Endothelial cell of hepatic sinusoid (primary cell): ENCODE measurements at regions not wholly inside any gene's neighbourhood (a gene's known extent, or its start where the extent isn't known, plus 50 kb on each side); places are given as distances from the start of the nearest gene placed in this dataset.
"Not testable (repeated sequence)": the region's sequence is repeated elsewhere in the genome, so short reads cannot be mapped to it uniquely, and the experiment has no call there.

ENCODE experiments used
- in situ Hi-C: cut with HindIII; loops from 2 replicates; pipeline ENCODE4 v1.10.0; 2017; ENCODE audit warnings: low sequenced_read_pairs

- in situ Hi-C loops: loop anchor here (5.0 kb wide), 1 partner anchor 42 kb away; no protein-coding TSS in a partner anchor
Observed at GRCh38 chr6:4725136-4725760, 51.0 kb upstream of the CDYL start.

- in situ Hi-C loops: loop anchor here (5.0 kb wide), 1 partner anchor 43 kb away; no protein-coding TSS in a partner anchor
Observed at GRCh38 chr6:4724727-4725126, 51.5 kb upstream of the CDYL start.

- in situ Hi-C loops: no loop called here
Observed at GRCh38 chr6:4723383-4723782, 52.8 kb upstream of the CDYL start.

- in situ Hi-C loops: not testable (repeated sequence)
Observed at GRCh38 chr6:4721368-4721767, 54.8 kb upstream of the CDYL start.

- in situ Hi-C loops: no loop called here
Observed at GRCh38 chr6:4719491-4719890, 56.7 kb upstream of the CDYL start.

- in situ Hi-C loops: no loop called here
Observed at GRCh38 chr6:4717856-4718255, 58.3 kb upstream of the CDYL start.

GRCh38 chr6:4717124-4717523, 59.1 kb upstream of the CDYL start:
- in situ Hi-C loops: no loop called here

- in situ Hi-C loops: no loop called here
Observed at GRCh38 chr6:4714961-4715501, 61.2 kb upstream of the CDYL start.

GRCh38 chr6:4712291-4712690, 63.9 kb upstream of the CDYL start:
- in situ Hi-C loops: no loop called here

GRCh38 chr6:4707011-4707410, 69.2 kb upstream of the CDYL start:
- in situ Hi-C loops: no loop called here

GRCh38 chr6:4705809-4706208, 70.4 kb upstream of the CDYL start:
- in situ Hi-C loops: no loop called here

- in situ Hi-C loops: no loop called here
Observed at GRCh38 chr6:4703382-4703781, 72.8 kb upstream of the CDYL start.

- in situ Hi-C loops: no loop called here
Observed at GRCh38 chr6:4698901-4699659, 77.1 kb upstream of the CDYL start.

GRCh38 chr6:4693173-4693970, 82.8 kb upstream of the CDYL start:
- in situ Hi-C loops: no loop called here

GRCh38 chr6:4692664-4693063, 83.5 kb upstream of the CDYL start:
- in situ Hi-C loops: no loop called here

GRCh38 chr6:4687989-4688947, 87.9 kb upstream of the CDYL start:
- in situ Hi-C loops: no loop called here

GRCh38 chr6:4687656-4687988, 88.6 kb upstream of the CDYL start:
- in situ Hi-C loops: no loop called here

GRCh38 chr6:4682431-4683097, 93.6 kb upstream of the CDYL start:
- in situ Hi-C loops: no loop called here

- in situ Hi-C loops: no loop called here
Observed at GRCh38 chr6:4678506-4679300, 97.5 kb upstream of the CDYL start.
